ENCODE measurements at regions not wholly inside any gene's neighbourhood (a gene's known extent, or its start where the extent isn't known, plus 50 kb on each side); places are given as distances from the start of the nearest gene placed in this dataset.

GRCh38 chr22:26890870-26891269, 233.5 kb downstream of the MIAT start:
- in situ Hi-C loops (cut with HindIII; ENCODE audit: low sequenced_read_pairs): no loop called here

GRCh38 chr22:26891429-26891828, 234.0 kb downstream of the MIAT start:
- in situ Hi-C loops (cut with HindIII; ENCODE audit: low sequenced_read_pairs): no loop called here

- in situ Hi-C loops (cut with HindIII; ENCODE audit: low sequenced_read_pairs): no loop called here
These were observed 235.0 kb downstream of the MIAT start for GRCh38 chr22:26892166-26893041.

- in situ Hi-C loops (cut with HindIII; ENCODE audit: low sequenced_read_pairs): no loop called here
These were observed 236.1 kb downstream of the MIAT start for GRCh38 chr22:26893173-26894110.

GRCh38 chr22:26894362-26894761, 237.0 kb downstream of the MIAT start:
- in situ Hi-C loops (cut with HindIII; ENCODE audit: low sequenced_read_pairs): no loop called here

GRCh38 chr22:26894766-26895485, 237.5 kb downstream of the MIAT start:
- in situ Hi-C loops (cut with HindIII; ENCODE audit: low sequenced_read_pairs): no loop called here

- in situ Hi-C loops (cut with HindIII; ENCODE audit: low sequenced_read_pairs): no loop called here
These were observed 240.0 kb downstream of the MIAT start for GRCh38 chr22:26897384-26897783.

- in situ Hi-C loops (cut with HindIII; ENCODE audit: low sequenced_read_pairs): no loop called here
These were observed 241.7 kb downstream of the MIAT start for GRCh38 chr22:26898946-26899605.

- in situ Hi-C loops (cut with HindIII; ENCODE audit: low sequenced_read_pairs): no loop called here
These were observed 243.4 kb downstream of the MIAT start for GRCh38 chr22:26900787-26901186.

GRCh38 chr22:26901198-26901816, 243.9 kb downstream of the MIAT start:
- in situ Hi-C loops (cut with HindIII; ENCODE audit: low sequenced_read_pairs): no loop called here

- in situ Hi-C loops (cut with HindIII; ENCODE audit: low sequenced_read_pairs): no loop called here
These were observed 245.1 kb downstream of the MIAT start for GRCh38 chr22:26902401-26903029.

- in situ Hi-C loops (cut with HindIII; ENCODE audit: low sequenced_read_pairs): no loop called here
These were observed 245.9 kb downstream of the MIAT start for GRCh38 chr22:26903030-26903856.

GRCh38 chr22:26904483-26904882, 247.1 kb downstream of the MIAT start:
- in situ Hi-C loops (cut with HindIII; ENCODE audit: low sequenced_read_pairs): no loop called here

- in situ Hi-C loops (cut with HindIII; ENCODE audit: low sequenced_read_pairs): no loop called here
These were observed 247.7 kb downstream of the MIAT start for GRCh38 chr22:26905076-26905475.

GRCh38 chr22:26905640-26906039, 248.3 kb downstream of the MIAT start:
- in situ Hi-C loops (cut with HindIII; ENCODE audit: low sequenced_read_pairs): no loop called here

GRCh38 chr22:26906464-26906863, 249.1 kb downstream of the MIAT start:
- in situ Hi-C loops (cut with HindIII; ENCODE audit: low sequenced_read_pairs): no loop called here

- in situ Hi-C loops (cut with HindIII; ENCODE audit: low sequenced_read_pairs): no loop called here
These were observed 250.0 kb downstream of the MIAT start for GRCh38 chr22:26907366-26907765.

- in situ Hi-C loops (cut with HindIII; ENCODE audit: low sequenced_read_pairs): no loop called here
These were observed 253.5 kb downstream of the MIAT start for GRCh38 chr22:26910845-26911244.
